ENCODE measurements at regions not wholly inside any gene's neighbourhood (a gene's known extent, or its start where the extent isn't known, plus 50 kb on each side); places are given as distances from the start of the nearest gene placed in this dataset.

DNA sequence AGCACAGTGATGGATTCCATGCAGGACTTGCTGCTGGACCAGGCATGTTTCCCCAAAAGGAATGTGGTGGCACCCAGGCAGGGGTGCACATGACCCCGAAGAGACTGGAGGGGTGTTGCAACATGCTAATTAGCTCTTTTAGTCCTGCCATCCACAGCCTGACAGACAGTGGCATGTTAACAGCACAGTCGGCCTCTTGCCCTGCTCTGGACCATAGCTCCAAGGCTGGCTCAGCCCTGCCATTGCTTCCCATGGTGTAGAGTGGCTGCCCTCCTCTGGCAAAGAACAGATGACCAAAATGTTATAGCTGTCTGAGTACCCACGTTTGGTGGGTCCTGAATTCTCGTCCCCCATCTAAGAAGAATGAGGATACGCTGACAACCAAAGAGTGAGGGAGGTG is 736.4 kb upstream of the PTPRD start:
- DNase-seq (no peak), ATAC-seq (no peak)
- no peaks in the 10 kb centered on the region for H3K4me1 ChIP-seq
- H3K36me3 ChIP-seq = no peaks in the 10 kb centered on the region
- in situ Hi-C loops (cut with MboI; ENCODE audit: low sequenced_read_pairs in 4 of 4) = no loop called here
- H3K27me3 ChIP-seq = no peaks in the 10 kb centered on the region
- H3K4me3 ChIP-seq = no peak overlapping the region
- no peak overlapping the region for H3K27ac ChIP-seq
- intact Hi-C loops (cut with DNase I; ENCODE audit: low total_unique reads) = no loop called here
- H3K9me3 ChIP-seq = no peaks in the 10 kb centered on the region
- TF ChIP-seq, protein P1, sequence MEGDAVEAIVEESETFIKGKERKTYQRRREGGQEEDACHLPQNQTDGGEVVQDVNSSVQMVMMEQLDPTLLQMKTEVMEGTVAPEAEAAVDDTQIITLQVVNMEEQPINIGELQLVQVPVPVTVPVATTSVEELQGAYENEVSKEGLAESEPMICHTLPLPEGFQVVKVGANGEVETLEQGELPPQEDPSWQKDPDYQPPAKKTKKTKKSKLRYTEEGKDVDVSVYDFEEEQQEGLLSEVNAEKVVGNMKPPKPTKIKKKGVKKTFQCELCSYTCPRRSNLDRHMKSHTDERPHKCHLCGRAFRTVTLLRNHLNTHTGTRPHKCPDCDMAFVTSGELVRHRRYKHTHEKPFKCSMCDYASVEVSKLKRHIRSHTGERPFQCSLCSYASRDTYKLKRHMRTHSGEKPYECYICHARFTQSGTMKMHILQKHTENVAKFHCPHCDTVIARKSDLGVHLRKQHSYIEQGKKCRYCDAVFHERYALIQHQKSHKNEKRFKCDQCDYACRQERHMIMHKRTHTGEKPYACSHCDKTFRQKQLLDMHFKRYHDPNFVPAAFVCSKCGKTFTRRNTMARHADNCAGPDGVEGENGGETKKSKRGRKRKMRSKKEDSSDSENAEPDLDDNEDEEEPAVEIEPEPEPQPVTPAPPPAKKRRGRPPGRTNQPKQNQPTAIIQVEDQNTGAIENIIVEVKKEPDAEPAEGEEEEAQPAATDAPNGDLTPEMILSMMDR (IDR thresholded peaks at IDR 0.05 in 4 of 5, conservative IDR thresholded peaks at IDR 0.05 in 1 of 5) = no peak
- no peak for TF ChIP-seq POLR2A (IDR thresholded peaks at IDR 0.05)

GRCh38 chr9:11352612-11353011 is 739.8 kb upstream of the PTPRD start:
- TF ChIP-seq, protein P1 (IDR thresholded peaks at IDR 0.05 in 4 of 5, conservative IDR thresholded peaks at IDR 0.05 in 1 of 5) = no peak
- no peak for TF ChIP-seq POLR2A (IDR thresholded peaks at IDR 0.05)
- intact Hi-C loops (cut with DNase I; ENCODE audit: low total_unique reads) (no loop called here), in situ Hi-C loops (cut with MboI; ENCODE audit: low sequenced_read_pairs in 4 of 4) (no loop called here)
- no peaks in the 10 kb centered on the region for H3K9me3 ChIP-seq
- DNase-seq (no peak), ATAC-seq (no peak)
- H3K27ac ChIP-seq = no peak overlapping the region
- H3K4me1 ChIP-seq = no peaks in the 10 kb centered on the region
- H3K4me3 ChIP-seq = no peak overlapping the region
- H3K36me3 ChIP-seq = no peaks in the 10 kb centered on the region
- no peaks in the 10 kb centered on the region for H3K27me3 ChIP-seq

DNA sequence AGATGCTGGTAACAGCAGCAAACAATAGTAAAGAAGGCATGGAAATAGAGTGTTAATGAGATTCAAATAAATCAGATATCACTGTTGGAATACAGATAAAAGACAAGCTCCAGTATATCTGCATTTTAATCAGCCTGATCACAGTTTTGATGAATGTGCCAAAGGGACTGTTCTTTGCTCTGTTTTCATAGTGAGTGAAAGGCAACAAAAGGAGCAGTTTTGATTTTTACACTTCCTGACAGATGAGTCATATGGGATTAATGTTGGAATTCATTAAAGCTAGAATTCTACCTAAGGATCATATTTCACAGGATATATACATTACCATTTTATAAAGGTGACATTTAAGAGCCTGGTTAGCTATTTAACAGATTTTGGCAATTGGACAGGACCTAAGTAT is 743.3 kb upstream of the PTPRD start:
- no peaks in the 10 kb centered on the region for H3K36me3 ChIP-seq
- in situ Hi-C loops (cut with MboI; ENCODE audit: low sequenced_read_pairs in 4 of 4) (no loop called here), intact Hi-C loops (cut with DNase I; ENCODE audit: low total_unique reads) (no loop called here)
- H3K4me1 ChIP-seq = no peaks in the 10 kb centered on the region
- H3K9me3 ChIP-seq = no peaks in the 10 kb centered on the region
- H3K27me3 ChIP-seq = no peaks in the 10 kb centered on the region
- TF ChIP-seq, protein P1 (IDR thresholded peaks at IDR 0.05 in 4 of 5, conservative IDR thresholded peaks at IDR 0.05 in 1 of 5) = no peak
- no peak for TF ChIP-seq POLR2A (IDR thresholded peaks at IDR 0.05)
- DNase-seq (no peak), ATAC-seq (no peak)
- H3K27ac ChIP-seq = no peak overlapping the region
- no peak overlapping the region for H3K4me3 ChIP-seq

DNA sequence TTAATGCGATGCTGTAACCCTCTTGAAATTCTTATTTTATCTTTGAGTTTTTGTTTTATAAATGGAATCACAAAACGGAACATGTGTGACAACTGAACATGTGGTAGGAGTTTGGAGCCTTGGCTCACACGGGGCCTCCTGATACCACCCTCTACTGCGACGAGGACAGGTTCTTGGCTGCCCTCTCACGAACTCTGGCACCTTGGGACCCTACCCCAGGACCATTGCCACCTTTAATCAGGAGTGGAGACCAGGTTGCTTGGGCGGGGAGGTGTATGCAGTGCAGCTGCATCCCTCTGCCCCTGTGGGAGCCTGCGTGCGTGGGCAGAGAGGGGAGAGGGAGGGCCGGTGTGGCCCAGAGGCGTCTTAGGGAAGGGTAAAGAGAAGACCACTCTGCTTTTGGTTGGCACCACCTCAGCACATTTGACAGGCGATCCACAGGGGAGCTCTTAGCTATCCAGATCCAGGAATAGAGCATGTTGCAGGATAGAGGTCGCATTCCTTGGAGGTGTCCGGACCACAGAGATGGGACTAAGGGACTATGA is 753.9 kb upstream of the PTPRD start:
- TF ChIP-seq, protein P1 (IDR thresholded peaks at IDR 0.05 in 4 of 5, conservative IDR thresholded peaks at IDR 0.05 in 1 of 5) = no peak
- TF ChIP-seq POLR2A (IDR thresholded peaks at IDR 0.05) = no peak
- no peaks in the 10 kb centered on the region for H3K9me3 ChIP-seq
- intact Hi-C loops (cut with DNase I; ENCODE audit: low total_unique reads) (no loop called here), in situ Hi-C loops (cut with MboI; ENCODE audit: low sequenced_read_pairs in 4 of 4) (no loop called here)
- H3K4me3 ChIP-seq = no peak overlapping the region
- H3K27ac ChIP-seq = no peak overlapping the region
- H3K27me3 ChIP-seq = no peaks in the 10 kb centered on the region
- H3K36me3 ChIP-seq = no peaks in the 10 kb centered on the region
- DNase-seq (no peak), ATAC-seq (no peak)
- H3K4me1 ChIP-seq = no peaks in the 10 kb centered on the region

DNA sequence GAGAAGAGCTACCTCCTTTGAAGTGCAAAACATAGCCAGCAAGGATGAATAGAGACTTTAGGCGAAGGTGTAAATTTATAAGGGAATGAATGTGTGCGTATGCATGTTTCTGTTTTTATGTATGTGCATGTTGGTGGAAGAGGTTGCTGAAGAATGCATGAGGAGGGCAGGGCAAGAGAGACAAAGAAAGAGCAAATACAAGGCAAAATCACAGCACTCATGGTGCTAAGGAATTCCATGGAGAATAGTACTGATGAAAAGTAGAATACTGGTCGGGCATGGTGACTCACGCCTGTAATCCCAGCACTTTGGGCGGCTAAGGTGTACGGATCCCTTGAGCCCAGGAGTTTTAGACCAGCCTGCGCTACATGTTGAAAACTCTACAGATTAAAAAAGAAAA is 762.1 kb upstream of the PTPRD start:
- H3K27me3 ChIP-seq = no peaks in the 10 kb centered on the region
- no peak for TF ChIP-seq POLR2A (IDR thresholded peaks at IDR 0.05)
- TF ChIP-seq, protein P1 (IDR thresholded peaks at IDR 0.05 in 4 of 5, conservative IDR thresholded peaks at IDR 0.05 in 1 of 5) = no peak
- H3K9me3 ChIP-seq = no peaks in the 10 kb centered on the region
- DNase-seq = no peak
- H3K4me1 ChIP-seq = no peaks in the 10 kb centered on the region
- in situ Hi-C loops (cut with MboI; ENCODE audit: low sequenced_read_pairs in 4 of 4) (no loop called here), intact Hi-C loops (cut with DNase I; ENCODE audit: low total_unique reads) (no loop called here)
- H3K36me3 ChIP-seq = no peaks in the 10 kb centered on the region
- H3K4me3 ChIP-seq = no peak overlapping the region
- no peak overlapping the region for H3K27ac ChIP-seq
- no peak for ATAC-seq
